ENCODE measurements at regions not wholly inside any gene's neighbourhood (a gene's known extent, or its start where the extent isn't known, plus 50 kb on each side); places are given as distances from the start of the nearest gene placed in this dataset.

DNA sequence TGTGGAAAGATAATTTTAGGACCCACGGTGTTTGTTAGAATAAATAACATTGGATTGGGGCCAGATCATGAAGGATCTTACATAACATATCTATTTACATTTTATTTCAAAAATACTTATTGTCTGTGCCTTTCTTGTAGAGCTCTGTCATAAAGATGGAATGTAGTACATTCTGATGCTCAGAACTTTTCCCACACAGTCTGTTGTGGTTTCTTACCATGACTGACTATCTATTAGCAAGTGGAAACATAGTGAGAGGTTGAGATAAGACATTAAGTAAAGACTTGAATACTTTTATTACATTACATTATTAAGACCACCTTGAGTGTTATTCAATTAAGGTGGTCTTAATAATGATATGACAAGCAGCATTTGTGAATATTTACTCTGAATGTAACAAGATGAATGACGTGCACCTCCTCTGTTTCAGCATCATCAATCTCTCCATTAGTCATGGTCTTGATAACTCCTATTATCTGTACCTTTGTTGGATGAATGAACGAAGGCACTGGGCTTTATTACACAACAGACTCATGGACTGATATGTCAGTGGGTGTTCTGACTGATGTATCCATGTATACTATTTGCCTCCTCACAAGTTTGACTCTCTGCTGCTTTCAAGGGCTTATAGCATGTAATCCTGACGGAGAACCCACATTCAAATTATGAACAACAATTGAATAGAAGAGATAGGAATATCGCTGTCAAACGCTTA lies 883.0 kb upstream of the FLRT2 start:
- H3K9me3 ChIP-seq = peaks cover 10% of the 10 kb centered on the region
- DNase-seq = no peak
- no peaks in the 10 kb centered on the region for H3K36me3 ChIP-seq (ENCODE audit: low read depth)
- TF ChIP-seq, protein P1, sequence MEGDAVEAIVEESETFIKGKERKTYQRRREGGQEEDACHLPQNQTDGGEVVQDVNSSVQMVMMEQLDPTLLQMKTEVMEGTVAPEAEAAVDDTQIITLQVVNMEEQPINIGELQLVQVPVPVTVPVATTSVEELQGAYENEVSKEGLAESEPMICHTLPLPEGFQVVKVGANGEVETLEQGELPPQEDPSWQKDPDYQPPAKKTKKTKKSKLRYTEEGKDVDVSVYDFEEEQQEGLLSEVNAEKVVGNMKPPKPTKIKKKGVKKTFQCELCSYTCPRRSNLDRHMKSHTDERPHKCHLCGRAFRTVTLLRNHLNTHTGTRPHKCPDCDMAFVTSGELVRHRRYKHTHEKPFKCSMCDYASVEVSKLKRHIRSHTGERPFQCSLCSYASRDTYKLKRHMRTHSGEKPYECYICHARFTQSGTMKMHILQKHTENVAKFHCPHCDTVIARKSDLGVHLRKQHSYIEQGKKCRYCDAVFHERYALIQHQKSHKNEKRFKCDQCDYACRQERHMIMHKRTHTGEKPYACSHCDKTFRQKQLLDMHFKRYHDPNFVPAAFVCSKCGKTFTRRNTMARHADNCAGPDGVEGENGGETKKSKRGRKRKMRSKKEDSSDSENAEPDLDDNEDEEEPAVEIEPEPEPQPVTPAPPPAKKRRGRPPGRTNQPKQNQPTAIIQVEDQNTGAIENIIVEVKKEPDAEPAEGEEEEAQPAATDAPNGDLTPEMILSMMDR (IDR thresholded peaks at IDR 0.05) = no peak
- ATAC-seq = no peak
- intact Hi-C loops (cut with DNase I, micrococcal nuclease) = no loop called here
- no peak overlapping the region for H3K4me3 ChIP-seq
- H3K4me1 ChIP-seq (ENCODE audit: low read depth) = no peaks in the 10 kb centered on the region

GRCh38 chr14:84655014-84655413 lies 874.9 kb upstream of the FLRT2 start:
- Histone ChIP-seq H3K4me1 (ENCODE audit: low read depth) (no peaks in the 10 kb centered on the region), H3K36me3 (ENCODE audit: low read depth) (no peaks in the 10 kb centered on the region), H3K9me3 (peaks cover 37% of the 10 kb centered on the region), H3K4me3 (no peak overlapping the region)
- TF ChIP-seq, protein P1 (IDR thresholded peaks at IDR 0.05) = no peak
- intact Hi-C loops (cut with DNase I, micrococcal nuclease) = no loop called here
- ATAC-seq (no peak), DNase-seq (peak in 1 of 3 donors; percentile 10)

- DNase-seq (no peak), ATAC-seq (no peak)
- TF ChIP-seq, protein P1 (IDR thresholded peaks at IDR 0.05) = no peak
- intact Hi-C loops (cut with DNase I, micrococcal nuclease) = no loop called here
- Histone ChIP-seq H3K36me3 (ENCODE audit: low read depth) (no peaks in the 10 kb centered on the region), H3K4me1 (ENCODE audit: low read depth) (no peaks in the 10 kb centered on the region), H3K4me3 (no peak overlapping the region), H3K9me3 (peaks cover 30% of the 10 kb centered on the region)
Measured at GRCh38 chr14:84657911-84658310, 872.0 kb upstream of the FLRT2 start.

GRCh38 chr14:84670796-84671195 lies 859.1 kb upstream of the FLRT2 start:
- ATAC-seq (no peak), DNase-seq (no peak)
- no peaks in the 10 kb centered on the region for H3K36me3 ChIP-seq (ENCODE audit: low read depth)
- intact Hi-C loops (cut with DNase I, micrococcal nuclease) = no loop called here
- TF ChIP-seq, protein P1 (IDR thresholded peaks at IDR 0.05) = no peak
- H3K9me3 ChIP-seq = peaks cover 23% of the 10 kb centered on the region
- no peaks in the 10 kb centered on the region for H3K4me1 ChIP-seq (ENCODE audit: low read depth)
- H3K4me3 ChIP-seq = no peak overlapping the region

GRCh38 chr14:84671776-84672175 lies 858.2 kb upstream of the FLRT2 start:
- H3K4me3 ChIP-seq = no peak overlapping the region
- H3K36me3 ChIP-seq (ENCODE audit: low read depth) = no peaks in the 10 kb centered on the region
- DNase-seq (no peak), ATAC-seq (no peak)
- TF ChIP-seq, protein P1 (IDR thresholded peaks at IDR 0.05) = no peak
- intact Hi-C loops (cut with DNase I, micrococcal nuclease) = no loop called here
- H3K9me3 ChIP-seq = peaks cover 19% of the 10 kb centered on the region
- H3K4me1 ChIP-seq (ENCODE audit: low read depth) = no peaks in the 10 kb centered on the region

All from mucosa of descending colon (tissue), 3 donors.